Inflammatory macrophage treated with lipopolysaccharide for 1 hour (primary cell): ENCODE measurements at regions not wholly inside any gene's neighbourhood (a gene's known extent, or its start where the extent isn't known, plus 50 kb on each side); places are given as distances from the start of the nearest gene placed in this dataset.
A peak's percentile ranks its signal among the peaks of the same experiment; 100 is the strongest.

Experiments
- DNase-seq, 2 donors: peaks; one replicate each; pipeline ENCODE4 v3.0.0-alpha.2; 2020 to 2022

DNA sequence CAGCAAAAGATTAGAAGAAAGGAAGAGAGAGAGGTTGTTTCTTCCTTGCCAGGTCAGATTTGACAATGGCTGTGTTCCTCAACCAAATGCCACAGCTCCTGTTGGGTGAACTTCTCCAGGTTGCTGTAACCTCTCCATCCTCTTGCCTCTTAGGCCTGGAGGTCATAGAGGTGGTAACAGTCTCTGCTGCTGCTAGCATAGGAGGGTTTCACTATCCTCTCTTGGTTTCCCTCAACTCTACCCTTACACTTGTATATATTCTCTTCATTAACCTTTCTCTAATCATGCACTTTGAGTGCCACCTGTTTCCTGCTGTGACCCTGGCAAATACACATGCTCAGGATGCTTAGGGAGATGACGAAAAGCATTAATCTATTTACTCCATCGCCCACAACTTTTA is 67.7 kb upstream of the HIF1A start:
- no peak for DNase-seq

DNA sequence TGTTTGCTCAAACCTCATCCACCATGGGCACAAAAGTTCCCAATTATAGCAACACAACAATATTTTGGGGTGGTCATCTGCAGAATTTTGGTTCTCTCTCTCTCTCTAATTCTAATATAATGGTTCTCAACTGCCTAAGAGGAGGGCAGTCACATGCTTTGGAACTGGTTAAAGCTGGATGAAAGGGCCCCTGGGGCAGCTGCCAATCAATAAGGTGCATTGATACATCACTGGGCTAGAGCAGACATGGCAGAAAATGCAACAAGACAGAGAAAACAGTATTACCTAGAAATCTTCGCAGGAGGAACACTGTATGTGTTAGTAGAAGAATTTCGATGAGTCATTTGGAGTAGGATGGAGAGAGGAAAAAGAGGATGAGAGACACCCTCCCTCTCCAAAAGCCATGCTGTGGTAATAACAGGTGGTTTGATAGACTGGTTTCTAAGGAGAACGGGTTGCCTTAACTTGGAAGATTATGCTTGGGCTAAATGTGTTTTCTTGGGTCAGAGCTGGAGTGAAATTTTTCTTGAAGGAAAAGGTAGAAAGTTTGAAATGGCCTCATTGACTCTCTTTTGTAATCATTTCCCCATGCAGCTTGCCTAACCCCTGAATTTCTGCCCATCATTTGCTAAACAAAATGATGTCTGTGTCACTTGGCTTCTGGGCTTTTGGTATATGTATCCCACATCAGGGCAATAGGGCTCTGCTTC is 67.1 kb upstream of the HIF1A start:
- DNase-seq, result peak; percentile 75 to 81

DNA sequence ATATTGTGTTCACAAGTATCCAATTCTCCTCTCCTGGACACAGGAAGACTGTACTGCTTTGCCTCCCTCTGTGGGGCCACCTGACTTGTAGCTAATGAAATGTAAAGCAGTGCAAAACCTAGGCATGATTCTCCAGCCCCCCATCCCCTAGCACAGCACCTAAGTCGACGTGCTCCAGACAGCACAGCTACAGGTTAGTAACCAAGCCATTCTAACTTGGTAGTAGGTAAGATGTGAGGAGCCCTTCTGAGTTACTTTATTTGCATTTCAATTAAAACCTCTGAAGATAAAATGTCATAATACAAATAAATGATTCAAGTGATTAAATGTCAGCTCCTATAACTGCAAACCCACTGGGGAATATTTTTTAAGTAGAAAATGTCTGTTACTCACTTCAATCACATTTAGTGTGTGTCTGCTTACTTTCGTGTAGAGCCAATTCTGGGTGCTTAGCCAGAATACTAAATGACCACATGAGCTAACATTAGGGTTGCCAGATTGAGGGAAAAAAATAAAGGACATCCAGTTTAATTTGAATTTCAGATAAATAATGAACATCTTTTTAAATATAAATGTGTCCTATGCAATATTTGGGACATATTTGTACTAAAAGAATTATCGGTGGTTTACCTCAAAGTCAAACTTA is 64.8 kb upstream of the HIF1A start:
- no peak for DNase-seq

DNA sequence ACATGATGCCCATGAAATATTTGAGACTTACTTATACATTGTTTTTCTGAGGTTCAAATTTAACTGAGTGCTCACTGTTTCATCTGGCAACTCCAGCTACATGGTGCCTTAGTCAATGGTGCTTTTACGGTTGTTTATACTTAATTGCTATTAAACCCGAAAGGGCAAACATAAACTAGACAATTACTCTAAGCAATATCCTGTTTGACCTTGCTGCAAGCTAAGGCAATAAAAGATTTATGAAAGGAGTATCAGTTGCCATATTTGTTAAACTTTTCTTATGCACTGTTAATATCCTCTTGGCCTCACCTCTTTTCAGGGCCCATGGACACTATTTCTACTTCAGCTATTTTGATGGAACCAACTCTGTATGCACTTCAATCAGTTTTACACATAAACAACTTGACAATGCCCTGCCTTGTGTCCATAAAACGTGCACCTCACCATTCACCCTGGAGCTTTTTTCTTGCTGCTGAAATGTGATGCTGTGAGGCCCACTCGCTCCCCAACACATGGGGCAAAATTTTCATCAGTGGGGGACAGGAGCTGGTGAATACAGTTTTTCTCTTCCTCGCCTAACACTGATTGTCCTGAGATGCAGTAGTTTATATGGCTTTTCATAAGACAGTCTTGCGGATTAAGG is 64.1 kb upstream of the HIF1A start:
- DNase-seq, result no peak

DNA sequence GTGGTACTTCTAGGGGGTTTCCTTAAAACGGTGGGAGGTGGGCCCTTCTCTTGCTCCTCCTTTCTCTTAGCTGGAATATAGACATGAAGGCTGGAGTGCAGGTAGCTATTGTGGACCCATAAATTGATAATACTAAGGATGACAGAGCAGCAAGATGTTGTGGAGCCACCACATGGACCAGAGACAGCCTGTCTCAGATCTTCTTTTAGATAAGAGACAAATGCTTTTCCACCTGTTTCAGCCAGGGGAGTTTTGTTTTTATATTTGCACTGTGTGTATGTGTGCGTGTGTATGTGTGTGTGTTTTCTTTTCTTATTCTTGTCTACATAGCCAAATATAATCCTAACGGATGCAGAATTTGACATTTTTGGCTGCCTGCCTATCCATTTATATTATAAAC is 62.9 kb upstream of the HIF1A start:
- DNase-seq, result no peak

DNA sequence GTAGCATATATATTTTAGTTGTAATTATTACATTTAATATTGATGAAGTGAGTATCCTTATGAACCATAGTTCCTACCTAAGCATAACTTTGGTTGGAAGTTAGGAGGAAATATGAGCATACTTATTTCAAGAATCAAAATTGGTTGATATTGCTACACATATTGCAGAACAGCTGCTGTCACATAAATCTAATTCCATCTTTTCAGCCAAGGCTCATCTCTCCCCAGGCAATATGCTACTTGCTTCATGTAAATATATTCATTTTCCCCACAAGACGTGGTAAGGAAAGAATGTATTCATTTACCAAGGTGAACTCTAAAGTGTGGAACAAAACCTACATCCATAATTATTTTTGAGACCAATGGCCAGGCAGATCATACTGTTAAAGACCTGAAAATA is 62.5 kb upstream of the HIF1A start:
- DNase-seq, result no peak

DNA sequence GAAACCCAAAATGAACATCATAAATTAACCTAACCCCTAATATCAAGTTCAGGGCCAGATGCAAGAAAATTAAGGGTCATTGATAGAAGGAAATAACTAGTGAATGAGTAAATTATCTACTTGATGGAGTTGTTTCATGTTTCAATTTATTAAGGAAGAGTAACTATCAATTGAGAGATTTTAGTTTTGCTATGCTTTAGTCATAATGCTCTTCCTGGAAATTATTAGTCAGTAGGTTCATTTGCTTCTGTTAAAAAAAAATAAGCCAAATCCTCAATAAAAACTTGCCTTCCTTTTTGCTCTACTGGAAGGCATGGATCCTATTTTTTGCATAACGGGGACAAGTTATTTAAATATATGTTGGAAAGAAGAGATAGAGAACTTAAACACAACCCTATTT is 59.0 kb upstream of the HIF1A start:
- peak in 1 of 2 donors; percentile 16 for DNase-seq

DNA sequence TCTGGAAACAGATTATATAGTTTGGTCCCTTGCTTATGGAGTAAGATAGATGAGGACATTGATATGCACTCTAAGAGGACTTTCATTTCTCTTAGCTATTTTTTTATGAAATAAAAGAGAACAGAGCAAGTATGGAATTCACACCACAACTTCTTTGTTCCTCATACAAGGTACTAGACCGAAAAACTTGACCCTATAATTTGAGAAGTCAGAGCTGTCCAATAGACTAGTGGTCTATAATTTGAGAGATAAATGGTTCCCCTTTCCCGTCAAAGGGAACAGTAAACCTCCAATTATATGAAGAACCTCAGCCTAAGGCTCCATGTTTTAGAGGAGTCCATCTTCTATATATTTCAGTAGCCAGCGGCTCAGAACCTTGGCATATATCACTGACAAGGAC is 58.5 kb upstream of the HIF1A start:
- DNase-seq, result peak; percentile 60 to 63

DNA sequence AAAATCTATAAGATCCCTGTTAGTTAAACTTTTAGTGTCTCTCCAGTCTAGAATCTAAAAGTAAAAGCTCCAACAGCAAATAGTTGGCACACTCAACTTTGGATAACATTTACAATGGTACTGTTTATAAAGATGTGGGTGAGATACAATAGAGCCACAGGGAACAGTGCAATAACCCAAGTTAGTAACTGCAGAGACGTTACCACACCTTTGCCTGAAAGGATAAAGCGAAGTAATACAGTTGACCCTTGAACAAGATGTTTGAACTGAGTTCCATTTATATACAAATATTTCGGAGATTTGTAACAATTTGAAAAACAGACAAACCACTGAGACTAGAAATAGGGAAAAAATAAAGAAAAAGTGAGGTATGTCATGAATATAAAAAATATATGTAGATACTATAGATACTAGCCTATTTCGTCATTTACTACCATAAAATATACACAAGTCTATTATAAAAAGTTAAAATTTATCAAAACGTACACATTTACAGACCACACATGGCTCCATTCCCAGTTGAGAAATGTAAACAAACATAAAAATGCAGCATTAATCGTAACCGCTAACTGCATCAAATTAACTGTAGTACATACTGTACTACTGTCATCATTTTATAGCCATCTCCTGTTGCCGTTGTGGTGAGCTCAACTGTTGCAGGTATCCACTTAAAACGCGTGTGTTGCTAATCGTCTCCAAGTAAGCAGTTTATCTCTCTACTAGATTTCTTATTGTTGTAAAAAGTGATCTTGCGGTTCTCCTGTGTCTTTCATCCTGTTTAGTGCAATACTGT is 56.5 kb upstream of the HIF1A start:
- no peak for DNase-seq

DNA sequence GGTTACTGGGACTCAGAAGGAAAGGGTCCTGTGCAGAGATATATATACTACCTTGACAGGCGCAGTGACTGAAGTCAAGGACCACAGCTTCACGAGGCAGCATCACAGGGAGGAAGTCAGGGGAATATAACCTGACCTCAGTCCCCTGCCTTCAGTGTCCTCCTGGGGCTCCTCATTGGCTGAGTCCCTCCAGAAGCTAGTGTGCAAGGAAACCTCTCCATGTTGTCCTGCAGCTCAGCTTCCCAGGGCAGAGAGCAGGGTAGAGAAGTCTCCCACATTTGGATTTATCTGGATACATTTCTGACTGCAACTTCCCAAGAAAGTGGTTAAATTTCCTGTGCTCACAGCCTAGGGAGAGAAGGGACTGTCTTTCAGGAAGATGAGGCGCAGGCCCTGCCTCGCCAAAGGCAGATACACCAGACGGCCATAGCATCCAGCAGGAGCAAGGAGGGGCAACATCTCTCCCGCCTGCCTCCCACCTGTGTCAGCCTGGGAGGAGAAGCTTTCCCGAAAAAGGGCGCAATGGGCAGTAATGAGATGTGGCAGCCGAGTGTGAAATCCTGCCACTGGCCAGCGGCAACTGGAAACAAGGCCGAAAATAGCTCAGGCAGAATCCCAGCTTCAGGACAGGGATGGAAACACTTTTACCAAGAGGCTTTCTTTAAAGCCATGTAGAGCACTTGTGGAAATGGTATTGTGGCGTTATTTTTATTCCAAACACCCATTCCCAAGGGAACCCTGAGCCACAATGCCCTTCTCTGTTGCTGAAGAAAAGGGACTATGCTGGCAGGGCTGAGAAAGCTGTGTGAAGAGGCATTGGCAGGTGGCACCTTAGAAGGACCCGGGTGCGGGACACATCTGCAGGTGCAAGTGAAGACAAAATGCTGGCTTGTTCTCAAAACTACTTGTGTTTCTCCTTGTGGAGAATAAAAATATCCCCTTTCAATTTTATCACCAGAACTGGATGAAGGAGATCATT is 54.9 kb upstream of the HIF1A start:
- DNase-seq, result no peak

DNA sequence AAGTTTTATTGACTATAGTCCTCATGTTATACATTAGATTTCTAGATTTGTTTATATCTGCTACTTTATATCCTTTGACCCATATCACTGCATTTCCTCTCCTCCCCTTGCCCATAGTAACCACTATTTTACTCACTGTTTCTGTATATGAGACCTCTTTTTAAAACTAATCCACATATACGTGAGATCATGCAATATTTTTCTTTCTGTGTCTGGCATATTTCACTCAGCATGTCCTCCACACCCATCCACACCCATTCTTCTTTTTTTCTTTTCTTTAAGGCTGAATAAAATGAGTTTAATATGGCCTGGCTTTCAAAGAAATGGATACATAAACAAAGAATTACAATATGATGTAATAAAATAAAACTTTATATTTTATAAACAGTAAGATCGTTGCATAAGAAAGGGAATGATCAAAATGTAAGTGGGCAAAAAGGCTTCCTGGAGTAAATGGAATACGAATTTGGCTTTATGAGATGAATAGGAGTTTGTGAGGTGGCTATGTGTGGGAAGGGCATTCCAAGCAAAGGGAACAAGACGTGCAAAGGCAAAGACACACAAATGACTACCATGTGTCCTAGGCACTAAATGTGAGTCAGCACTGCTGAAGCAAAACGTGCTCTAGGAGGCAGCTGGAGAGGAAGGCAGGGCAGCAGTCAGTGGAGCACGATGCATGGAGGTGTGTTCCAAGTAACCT is 53.2 kb upstream of the HIF1A start:
- DNase-seq, result no peak

DNA sequence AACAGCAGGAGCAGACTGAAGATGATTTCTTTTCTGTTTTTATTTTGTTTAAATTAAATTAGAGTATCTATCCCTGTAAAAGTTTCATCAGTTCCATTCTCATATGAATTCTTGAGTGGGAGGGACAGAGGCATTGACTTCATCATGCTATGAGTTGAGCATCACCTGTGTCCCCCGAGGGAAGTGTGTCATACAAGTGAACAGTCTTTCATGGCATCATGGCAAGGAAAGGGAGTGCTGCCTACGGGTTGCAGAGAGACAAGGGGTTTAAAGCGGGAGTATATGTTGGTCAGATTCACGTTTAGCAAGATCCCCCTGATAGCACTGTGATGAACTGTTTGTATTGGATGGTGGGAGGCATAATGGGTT is 52.7 kb upstream of the HIF1A start:
- DNase-seq, result no peak

DNA sequence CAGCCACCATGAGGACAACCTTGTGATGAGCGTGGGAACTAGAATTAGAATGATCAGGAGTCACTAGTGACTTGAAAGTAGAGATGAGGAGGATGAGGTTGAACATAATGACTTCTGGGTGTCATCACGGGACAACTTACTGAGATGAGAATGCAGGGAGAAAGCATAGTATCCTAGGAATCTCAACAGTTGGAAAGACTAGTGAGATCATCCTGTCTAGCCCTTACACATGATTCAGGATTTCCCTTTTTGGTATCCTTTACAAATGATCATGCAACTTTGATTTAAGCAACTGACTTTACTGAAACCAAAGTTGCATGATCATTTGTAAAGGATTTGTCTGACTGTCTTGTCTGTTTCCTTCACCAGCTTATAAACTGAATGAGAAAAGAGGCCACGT is 51.8 kb upstream of the HIF1A start:
- peak; percentile 56 to 79 for DNase-seq

DNA sequence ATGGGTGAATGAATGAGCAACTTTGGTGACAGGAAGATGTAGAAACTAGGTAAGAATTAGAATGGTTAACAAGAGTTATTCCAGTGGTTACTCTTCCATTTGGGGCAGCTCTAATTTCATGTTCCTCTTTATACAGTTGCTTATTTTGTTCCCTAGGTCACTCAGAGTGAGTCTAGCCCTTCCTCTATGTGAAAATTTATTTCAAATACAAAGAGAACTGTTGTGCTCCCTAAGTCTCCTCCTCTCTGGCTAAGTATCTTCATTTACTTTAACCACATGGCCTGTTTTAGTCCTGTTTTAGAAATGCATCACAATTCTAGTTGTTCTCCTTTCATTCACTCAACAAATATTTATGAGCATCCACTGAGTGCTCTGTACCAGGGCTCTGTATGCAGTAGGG is 51.1 kb upstream of the HIF1A start:
- peak in 1 of 2 donors; percentile 41 for DNase-seq

DNA sequence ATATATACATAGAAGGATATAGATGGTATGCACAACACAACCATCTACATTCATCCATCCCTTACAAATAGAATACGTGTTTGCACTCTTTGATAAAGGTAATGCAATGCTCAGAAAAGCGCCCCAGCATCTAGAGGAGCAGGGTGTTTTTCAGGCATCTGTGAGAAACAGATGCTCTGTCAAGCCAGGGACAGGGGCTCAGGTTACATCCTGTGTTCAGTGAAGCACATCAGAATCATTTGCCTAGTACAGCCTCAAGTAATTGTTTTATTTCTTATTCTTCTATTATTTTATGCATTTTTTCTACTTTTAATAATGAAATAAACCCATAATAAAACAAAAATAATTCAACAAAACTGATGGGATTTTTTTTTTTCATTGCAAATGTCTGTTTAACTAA is 50.5 kb upstream of the HIF1A start:
- no peak for DNase-seq

DNA sequence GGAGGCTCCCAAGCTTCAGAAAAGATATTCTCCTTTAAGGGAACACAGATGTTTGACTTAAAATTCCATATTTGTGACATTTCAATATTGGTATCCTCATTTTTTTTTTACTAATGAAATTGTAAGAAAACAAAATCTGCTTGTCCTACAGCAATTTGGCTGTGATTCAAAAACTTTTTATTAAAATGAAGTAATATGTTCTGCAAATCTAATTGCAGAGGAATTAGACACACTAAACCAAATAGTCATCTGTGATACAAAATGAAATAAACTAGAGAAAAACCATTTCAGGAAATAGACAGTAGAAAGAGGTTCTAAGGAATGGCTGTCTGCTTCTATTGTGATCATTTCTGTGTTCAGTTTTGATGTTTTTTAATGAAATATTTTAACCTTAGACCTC is 50.1 kb upstream of the HIF1A start:
- no peak for DNase-seq
